ENCODE measurements at regions not wholly inside any gene's neighbourhood (a gene's known extent, or its start where the extent isn't known, plus 50 kb on each side); places are given as distances from the start of the nearest gene placed in this dataset.
"Not testable (repeated sequence)": the region's sequence is repeated elsewhere in the genome, so short reads cannot be mapped to it uniquely, and the experiment has no call there.

DNA sequence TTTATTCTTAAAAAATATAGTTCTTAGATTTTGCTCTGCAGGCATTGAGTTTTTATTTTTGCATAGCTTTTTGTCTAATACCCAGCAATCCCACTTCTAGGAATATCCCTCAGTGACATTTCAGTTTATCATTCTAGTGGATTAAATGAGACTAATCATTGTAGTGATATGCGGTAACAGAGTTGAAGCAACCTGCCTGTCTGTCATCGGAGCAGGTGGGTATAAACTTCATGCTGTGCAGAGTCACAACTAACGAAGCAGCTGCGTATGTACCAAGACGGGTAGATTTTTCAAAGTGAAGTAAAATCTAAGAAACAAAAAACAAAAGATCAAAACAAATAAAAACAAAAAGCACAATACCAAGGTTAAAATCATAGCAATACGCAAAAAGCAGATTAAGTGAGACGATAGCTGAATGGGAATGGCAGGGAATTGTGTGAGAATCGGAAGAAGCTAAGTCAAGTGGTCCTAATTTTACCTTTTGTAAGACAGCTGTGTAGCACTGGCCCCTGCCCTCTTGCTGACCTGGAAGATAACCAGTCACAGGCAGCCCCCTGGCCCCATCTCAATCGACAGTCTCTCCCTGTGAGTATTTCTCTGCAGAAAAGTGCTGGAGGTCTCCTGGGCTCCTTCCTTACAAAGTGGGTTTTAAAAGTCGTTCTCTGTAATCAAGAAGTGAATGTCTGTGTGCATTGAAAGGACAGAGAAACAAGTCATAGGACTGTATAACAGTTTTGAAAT lies 169.2 kb downstream of the OR2B2 start:
- DNase-seq: no peak

- not testable (repeated sequence) for DNase-seq
These were observed 172.3 kb downstream of the OR2B2 start for GRCh38 chr6:27739902-27740301.

DNA sequence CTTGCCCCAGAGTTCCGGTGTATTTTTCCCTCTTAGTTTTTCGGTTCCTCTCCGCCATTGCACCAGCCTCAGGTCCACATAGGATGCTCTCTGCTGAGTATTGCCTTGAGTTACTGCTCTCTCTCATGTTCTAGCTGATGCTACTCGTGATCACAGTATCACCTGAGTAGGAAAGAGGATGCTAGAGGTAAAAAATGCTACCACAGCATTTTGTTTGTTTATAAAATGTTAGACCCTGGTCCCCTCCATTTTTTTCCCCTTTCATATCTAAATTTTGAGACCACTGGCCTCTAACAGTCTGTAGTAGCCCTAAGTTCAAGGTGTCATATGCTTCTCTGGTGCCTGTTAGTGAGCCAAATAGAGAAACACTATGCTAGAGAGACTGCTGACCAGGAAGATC lies 175.5 kb downstream of the OR2B2 start:
- no peak for DNase-seq

DNA sequence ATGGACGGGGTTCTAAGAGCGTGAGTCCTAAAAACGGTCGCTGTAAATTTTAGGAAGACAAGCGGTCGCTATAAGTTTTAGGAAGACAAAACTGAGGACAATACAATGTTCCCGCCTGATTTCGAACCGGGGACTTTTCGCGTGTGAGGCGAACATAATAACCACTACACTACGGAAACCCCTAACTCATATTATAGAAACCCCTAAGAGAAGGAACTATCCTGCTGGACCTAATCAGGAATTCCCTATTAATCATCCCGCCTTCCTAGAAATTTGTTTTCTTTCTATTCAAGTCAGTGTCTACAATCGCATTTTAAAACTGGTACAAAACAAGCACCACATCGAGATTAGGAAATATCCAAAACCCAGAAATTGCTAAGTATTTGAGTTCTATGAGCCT lies 183.8 kb downstream of the OR2B2 start:
- DNase-seq: no peak

DNA sequence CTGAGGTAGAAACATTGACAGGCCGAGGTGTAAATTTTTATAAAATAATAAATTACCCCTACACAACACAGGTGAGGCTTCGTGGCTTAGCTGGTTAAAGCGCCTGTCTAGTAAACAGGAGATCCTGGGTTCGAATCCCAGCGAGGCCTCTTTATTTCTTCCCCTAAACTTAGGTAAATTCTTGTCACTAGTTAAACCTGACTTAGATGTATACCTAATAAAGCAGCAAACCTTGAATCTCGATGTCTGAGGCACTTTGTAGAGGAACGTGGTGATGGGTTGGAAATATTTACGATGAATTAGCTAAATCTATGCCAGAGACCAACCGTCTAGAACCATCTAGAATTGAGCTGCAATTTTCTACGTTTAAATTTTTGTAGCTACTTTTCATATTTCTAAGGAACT lies 185.6 kb downstream of the OR2B2 start:
- DNase-seq: no peak

DNA sequence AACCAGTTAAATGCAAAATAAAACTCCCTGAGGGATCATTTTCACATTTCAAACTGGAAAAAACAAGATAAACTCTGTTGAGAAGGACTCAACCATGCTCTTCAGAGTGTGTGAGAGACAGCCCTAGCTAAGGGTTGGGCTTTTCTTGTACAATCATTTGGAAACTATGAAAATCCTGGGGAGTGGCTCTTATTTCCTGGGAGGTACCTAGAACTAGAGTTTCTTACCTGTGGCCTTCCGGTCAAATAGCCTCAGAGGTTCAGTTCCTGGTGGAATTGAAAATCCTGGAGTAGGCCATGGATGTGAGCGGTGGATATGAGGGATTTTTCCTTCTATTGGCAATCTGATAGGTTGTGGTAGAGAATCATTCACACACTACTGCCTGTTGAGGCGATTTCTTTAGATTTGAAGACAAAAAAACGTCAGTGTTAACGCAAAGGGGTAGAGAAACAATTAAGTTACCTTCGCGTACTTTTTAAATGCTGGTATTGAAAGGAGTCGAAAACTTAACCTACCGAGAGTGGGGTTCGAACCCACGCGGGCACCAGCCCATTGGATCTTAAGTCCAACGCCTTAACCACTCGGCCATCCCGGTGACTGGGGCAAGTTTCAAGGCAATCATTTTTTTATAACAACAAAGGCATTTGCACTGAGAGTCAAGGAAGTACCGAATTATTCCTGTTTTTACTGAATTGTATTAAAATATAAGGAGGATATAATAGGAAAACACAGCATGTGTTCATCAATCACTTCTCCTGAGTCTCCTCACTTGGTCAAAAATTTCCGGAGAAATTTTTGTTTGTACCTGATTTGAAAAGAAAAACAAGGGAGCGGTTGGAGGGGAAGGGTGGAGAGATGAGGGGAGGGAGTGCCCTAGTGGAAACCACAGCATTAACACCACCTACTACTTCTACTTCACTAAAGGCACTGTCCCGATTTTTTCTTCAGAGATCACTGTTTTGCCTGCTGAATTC lies 191.3 kb downstream of the OR2B2 start:
- peak in 1 of 51 donors; percentile 0 for DNase-seq

GRCh38 chr6:27719039-27719438 lies 193.2 kb downstream of the OR2B2 start:
- DNase-seq: not testable (repeated sequence)

DNA sequence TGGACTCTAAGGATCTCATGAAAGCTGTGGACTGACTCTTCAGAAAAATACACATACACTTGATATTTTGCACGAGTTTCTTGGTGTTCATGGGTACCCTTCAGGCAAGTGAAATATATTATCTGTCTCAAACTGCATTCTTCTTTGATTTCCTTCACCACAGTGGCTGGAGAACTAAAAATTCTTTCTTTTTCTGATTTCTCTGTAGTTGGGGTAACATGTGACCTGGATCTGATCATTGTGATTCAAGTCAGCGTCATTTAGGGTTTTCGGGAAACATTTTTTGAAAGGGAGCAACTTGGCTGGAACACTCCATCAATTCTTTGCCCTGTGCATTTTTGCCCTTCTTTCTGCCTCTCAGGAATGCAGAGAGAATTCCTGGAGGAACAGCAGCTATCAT lies 205.8 kb downstream of the OR2B2 start:
- DNase-seq: no peak

DNA sequence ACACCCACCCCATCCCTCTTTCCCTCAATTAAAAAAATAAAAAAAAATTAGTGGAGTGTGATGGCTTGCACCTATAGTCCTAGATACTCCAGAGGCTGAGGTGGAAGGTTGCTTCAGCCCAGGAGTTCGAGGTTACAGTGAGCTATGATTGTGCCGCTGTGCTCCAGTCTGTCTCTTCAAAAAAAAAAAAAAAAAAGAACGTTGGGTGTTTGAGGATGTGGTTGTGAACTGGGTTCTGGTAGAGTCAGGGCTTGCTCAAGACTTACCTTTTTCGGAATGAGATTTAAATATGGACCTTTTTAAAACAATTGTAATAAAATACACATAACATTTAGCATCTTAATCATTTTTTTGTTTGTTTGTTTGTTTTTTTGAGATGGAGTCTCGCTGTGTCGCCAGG lies 211.9 kb downstream of the OR2B2 start:
- DNase-seq: no peak

- DNase-seq: no peak
These were observed 217.7 kb downstream of the OR2B2 start for GRCh38 chr6:27694547-27694874.

GRCh38 chr6:27693766-27694546 lies 218.2 kb downstream of the OR2B2 start:
- DNase-seq: peak in 10 of 51 donors; percentile 3 to 67 (median 15)

DNA sequence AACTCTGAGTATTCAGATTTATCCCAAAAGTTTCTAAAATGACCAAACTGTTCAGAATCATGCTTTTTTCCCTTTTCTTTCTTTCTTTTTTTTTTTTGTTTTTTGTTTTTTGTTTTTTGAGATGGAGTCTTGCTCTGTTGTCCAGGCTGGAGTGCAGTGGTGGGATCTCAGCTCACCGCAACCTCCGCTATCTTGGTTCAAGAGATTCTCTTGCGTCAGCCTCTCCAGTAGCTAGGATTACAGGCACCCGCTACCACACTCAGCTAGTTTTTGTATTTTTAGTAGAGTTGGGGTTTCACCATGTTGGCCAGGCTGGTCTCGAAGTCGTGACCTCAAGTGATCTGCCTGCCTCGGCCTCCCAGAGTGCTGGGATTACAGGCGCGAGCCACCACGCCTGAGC lies 219.2 kb upstream of the ZNF184 start:
- DNase-seq: not testable (repeated sequence)

DNA sequence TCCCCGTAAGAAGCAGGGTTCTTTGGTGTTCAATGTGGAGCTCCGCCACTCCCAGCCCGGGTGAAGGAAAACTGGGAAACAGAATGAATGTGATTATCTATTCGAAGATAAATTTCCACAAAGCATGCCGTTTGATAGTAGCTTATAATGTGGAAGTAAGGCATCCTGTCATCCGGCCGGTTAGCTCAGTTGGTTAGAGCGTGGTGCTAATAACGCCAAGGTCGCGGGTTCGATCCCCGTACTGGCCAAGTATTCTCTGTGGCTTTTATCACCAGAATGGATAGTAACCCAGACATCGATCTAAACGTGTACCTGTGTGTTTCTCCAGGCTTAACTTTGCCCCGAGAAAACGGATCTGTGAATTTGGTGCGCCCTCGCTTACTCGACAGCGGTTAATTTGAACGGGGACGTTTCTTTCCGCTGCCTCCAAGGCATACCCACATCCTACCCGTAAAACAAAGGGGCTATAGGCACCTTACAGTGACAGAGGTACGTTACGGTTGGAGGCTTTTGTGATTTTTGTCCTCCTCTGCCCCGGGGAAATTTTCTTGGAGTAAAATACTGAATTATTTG lies 215.2 kb upstream of the ZNF184 start:
- DNase-seq: peak in 48 of 51 donors; percentile 7 to 84 (median 44)

DNA sequence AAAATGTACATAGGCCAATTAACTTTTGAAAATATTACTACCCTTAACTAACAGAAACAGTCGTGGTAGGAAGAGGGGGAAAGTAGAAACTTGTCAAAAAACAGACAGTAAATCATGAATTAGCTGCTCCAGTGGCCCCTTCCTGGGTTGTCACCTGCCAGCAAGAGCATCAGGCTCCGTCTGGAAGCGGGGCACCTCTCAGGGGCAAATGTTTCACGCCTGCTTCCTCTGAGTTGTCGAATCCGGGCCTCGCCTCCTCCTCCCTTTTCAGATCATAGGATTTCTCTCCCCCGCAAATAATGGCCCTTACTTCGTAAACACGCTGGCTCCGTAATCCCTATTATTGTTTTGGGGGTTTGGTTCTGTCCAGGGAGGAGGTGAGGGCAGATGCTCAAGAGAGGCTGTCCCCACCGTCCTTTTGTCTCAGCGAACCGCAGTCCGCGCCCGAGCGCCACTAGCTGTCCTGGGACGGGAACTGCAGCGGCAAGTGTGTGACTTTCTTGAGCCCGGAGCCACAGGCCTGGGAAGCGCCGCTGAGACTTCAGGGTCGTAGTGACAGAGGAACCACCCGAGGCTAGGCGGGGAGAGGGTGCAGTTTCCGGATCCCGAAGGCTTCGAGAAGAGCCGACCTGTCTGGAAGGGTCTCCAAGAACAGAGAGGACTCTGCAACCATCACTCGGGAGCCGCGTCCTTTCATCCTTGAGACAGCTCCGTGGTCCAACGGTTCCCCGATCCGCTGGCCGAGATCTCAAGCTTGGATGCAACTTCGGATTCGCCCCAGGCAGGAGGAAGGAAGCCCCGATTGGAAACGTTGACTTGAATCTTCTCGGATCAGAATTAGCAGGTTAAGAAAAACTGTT lies 214.5 kb upstream of the ZNF184 start:
- DNase-seq: peak in 47 of 51 donors; percentile 13 to 84 (median 56)

GRCh38 chr6:27685279-27685678 lies 212.4 kb upstream of the ZNF184 start:
- DNase-seq: no peak

- DNase-seq: peak in 8 of 51 donors; percentile 1 to 44 (median 20)
These were observed 211.6 kb upstream of the ZNF184 start for GRCh38 chr6:27684264-27685211.

DNA sequence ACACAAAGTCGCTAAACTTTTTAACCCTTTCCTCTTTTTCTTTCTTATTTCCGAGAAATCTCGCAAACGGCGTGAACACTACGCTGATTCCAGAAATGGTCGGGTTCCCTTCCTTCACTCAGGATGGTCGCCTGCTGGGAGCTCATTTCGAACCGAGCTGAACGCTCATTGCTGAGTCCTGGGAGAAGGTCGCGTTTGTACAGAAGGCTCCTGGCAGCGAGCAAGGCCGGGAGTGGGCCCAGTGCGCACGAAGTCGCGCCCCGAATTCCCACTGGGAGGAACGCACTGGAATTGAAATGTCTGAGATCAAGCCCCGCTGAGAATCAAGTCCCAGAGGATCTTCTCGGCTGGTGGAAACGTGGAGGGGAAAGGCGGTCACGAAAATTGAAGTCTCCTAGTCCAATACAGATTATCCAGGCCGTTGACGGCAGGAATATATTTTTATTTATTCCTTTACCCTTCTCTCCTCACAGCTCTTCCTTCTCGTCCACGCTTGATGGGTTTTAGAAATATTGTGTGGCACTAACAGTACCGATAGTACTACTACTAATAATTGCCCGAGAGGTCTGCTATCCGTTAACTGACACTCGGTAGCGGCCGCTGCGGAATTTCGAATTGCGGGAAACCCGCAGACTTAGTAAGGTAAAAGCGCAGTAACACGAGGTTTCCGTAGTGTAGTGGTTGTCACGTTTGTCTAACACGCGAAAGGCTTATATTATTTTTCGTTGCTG lies 207.2 kb upstream of the ZNF184 start:
- DNase-seq: no peak

DNA sequence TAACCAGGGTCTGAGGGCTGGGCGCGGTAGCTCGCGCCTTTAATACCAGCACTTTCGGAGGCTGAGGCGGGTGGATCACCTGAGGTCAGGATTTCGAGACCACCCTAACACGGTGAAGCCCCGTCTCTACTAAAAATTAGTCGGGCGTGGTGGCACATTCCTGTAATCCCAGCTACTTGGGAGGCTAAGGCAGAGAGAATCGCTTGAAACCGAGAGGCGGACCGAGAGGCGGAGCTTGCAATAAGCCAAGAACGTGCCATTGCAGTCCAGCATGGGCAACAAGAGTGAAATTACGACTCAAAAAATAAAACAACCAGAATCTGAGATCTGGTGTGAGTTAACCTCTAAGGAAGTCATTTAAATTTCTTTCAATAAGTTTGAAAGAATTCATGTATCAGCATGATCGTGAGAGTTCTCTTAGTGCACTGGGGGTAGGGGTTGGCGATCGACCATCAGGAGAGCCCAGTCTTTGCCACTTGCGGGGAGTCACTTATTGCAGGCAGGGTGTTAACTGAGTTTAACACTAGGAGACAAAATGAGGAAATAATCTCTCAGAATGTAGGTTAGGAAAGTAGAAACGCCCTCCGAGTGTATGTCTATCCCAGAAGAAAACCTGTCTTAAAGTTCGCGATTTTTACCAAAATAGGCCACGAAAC lies 206.5 kb upstream of the ZNF184 start:
- no peak for DNase-seq

All from hypothalamus (tissue), 51 donors.